Activated CD4-positive, alpha-beta memory T cell treated with anti-CD3 and anti-CD28 coated beads for 36 hours (primary cell): ENCODE measurements at regions not wholly inside any gene's neighbourhood (a gene's known extent, or its start where the extent isn't known, plus 50 kb on each side); places are given as distances from the start of the nearest gene placed in this dataset.

Experiments
- CTCF ChIA-PET: fragments of 350-600 bp; sonication (Branson Sonifier 250); formaldehyde crosslinking; loops from one replicate; lab custom pipeline; 2021; ENCODE audit warnings: antibody characterized with exemption, inconsistent platforms; lab: Charles Lee
- POLR2A ChIA-PET: fragments of 350-600 bp; sonication (Branson Sonifier 250); formaldehyde crosslinking; loops from one replicate; lab custom pipeline; 2021; ENCODE audit warnings: antibody characterized with exemption; lab: Charles Lee
- DNase-seq: peaks from one replicate; pipeline ENCODE4 v3.0.0-alpha.2; 2020
- H3K27ac Mint-ChIP-seq: one replicate; pipeline ENCODE4 v1.8.0; 2021; ENCODE audit warnings: mixed read lengths
- H3K27me3 Mint-ChIP-seq: one replicate; pipeline ENCODE4 v1.8.0; 2021; ENCODE audit warnings: mixed read lengths
- H3K36me3 Mint-ChIP-seq: one replicate; pipeline ENCODE4 v1.8.0; 2021; ENCODE audit warnings: mixed read lengths
- H3K4me1 Mint-ChIP-seq: one replicate; pipeline ENCODE4 v1.8.0; 2021; ENCODE audit warnings: low read depth, mixed read lengths
- H3K4me3 Mint-ChIP-seq: one replicate; pipeline ENCODE4 v1.8.0; 2021; ENCODE audit warnings: mild to moderate bottlenecking, mixed read lengths
- H3K9me3 Mint-ChIP-seq: one replicate; pipeline ENCODE4 v1.8.0; 2021; ENCODE audit warnings: mixed read lengths
- intact Hi-C: fragments of 100-400 bp; cut with micrococcal nuclease; formaldehyde crosslinking; loops from one replicate; pipeline ENCODE4 v1.15.1; 2023

- no peaks in the 10 kb centered on the region for H3K4me1 Mint-ChIP-seq
- no peak for DNase-seq
- H3K27me3 Mint-ChIP-seq: no peaks in the 10 kb centered on the region
- no peaks in the 10 kb centered on the region for H3K36me3 Mint-ChIP-seq
- H3K4me3 Mint-ChIP-seq: no peak overlapping the region
- peaks cover 12% of the 10 kb centered on the region for H3K9me3 Mint-ChIP-seq
- no peak overlapping the region for H3K27ac Mint-ChIP-seq
- POLR2A ChIA-PET: no interaction called here
- CTCF ChIA-PET: interaction anchor here (0.5 kb wide), 1 partner anchor 593 kb away, joined by 3 read pairs; no protein-coding TSS in a partner anchor
- intact Hi-C loops: no loop called here
These were observed 569.8 kb downstream of the TLE1 start for GRCh38 chr9:81119591-81119990.

DNA sequence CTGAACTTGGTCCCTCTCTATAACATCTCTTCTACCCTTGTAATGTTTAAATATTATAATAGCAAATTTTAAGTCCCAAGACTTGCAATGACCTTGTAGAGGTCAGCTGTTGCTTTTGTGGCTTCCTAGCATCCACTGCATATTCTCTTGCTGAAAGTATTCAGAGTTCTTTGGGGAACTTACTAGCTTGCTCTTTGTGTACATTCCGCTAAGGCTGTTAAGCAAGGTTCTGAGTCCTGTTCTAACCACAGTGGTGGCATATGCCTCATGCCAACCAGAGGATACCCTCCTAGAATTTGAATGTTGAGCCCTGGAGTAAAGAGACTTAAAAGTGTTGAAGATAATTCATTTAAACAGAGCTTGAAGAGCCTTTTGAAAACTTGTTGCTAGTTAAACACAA lies 570.9 kb downstream of the TLE1 start:
- Mint-ChIP-seq H3K36me3 (no peaks in the 10 kb centered on the region), H3K4me3 (no peak overlapping the region), H3K9me3 (peaks cover 10% of the 10 kb centered on the region), H3K27me3 (no peaks in the 10 kb centered on the region), H3K27ac (no peak overlapping the region), H3K4me1 (no peaks in the 10 kb centered on the region)
- intact Hi-C loops: no loop called here
- no peak for DNase-seq
- ChIA-PET POLR2A (no interaction called here), CTCF (no interaction called here)

- Mint-ChIP-seq H3K27ac (no peak overlapping the region), H3K36me3 (no peaks in the 10 kb centered on the region), H3K4me3 (no peak overlapping the region), H3K4me1 (no peaks in the 10 kb centered on the region), H3K27me3 (no peaks in the 10 kb centered on the region), H3K9me3 (peaks cover 8% of the 10 kb centered on the region)
- CTCF ChIA-PET: no interaction called here
- POLR2A ChIA-PET: no interaction called here
- DNase-seq: no peak
- intact Hi-C loops: no loop called here
These were observed 572.8 kb downstream of the TLE1 start for GRCh38 chr9:81116340-81117137.

- no peak overlapping the region for H3K4me3 Mint-ChIP-seq
These were observed 575.8 kb downstream of the TLE1 start for GRCh38 chr9:81113453-81114124.

DNA sequence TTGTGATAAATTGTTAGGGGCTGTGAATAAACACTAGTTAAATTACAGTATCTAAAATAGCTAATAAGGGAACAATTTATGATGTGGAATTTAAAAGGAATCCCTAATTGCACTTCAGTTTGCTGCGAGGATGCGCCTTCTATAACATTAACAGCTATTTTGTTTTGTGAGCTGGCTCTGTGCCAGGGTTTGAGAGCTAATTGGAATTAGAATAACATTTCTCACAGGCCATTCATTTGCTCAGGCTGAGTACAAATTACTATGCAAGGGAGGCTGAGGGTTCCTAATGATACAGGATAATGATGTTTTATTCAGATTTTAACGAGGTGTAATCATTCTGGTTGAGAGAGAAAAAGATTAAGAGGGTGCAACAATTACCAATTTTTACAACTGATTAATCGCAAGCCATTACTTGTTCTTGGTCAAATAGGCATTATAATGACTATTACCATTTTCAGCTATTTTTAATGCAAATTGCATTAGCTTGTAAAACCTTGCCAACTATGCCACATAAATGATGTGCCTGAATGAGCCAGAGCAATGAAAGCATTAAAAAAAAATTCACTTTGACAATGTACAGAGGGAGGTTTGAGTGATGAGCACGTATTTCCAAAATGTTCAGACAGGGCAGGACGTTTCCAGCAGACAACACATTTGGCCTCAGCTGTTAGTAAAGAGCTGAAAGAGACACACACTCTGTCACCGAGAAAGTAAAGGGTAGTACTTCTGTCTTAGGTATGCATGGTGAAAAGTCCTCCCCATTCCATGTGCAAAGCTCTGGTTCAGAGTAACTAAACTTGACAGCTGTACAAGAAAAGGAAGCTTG lies 576.5 kb downstream of the TLE1 start:
- Mint-ChIP-seq H3K4me3 (no peak overlapping the region), H3K27me3 (no peaks in the 10 kb centered on the region), H3K4me1 (no peaks in the 10 kb centered on the region), H3K9me3 (peaks cover 2% of the 10 kb centered on the region), H3K27ac (no peak overlapping the region), H3K36me3 (no peaks in the 10 kb centered on the region)
- DNase-seq: no peak
- POLR2A ChIA-PET: no interaction called here
- intact Hi-C loops: no loop called here
- CTCF ChIA-PET: no interaction called here

More at GRCh38 chr9:81113453-81114124, 575.8 kb downstream of the TLE1 start:
- intact Hi-C loops: no loop called here
- Mint-ChIP-seq H3K27ac (no peak overlapping the region), H3K4me1 (no peaks in the 10 kb centered on the region), H3K36me3 (no peaks in the 10 kb centered on the region), H3K9me3 (peaks cover 4% of the 10 kb centered on the region), H3K27me3 (no peaks in the 10 kb centered on the region)
- ChIA-PET CTCF (no interaction called here), POLR2A (no interaction called here)
- DNase-seq: no peak

DNA sequence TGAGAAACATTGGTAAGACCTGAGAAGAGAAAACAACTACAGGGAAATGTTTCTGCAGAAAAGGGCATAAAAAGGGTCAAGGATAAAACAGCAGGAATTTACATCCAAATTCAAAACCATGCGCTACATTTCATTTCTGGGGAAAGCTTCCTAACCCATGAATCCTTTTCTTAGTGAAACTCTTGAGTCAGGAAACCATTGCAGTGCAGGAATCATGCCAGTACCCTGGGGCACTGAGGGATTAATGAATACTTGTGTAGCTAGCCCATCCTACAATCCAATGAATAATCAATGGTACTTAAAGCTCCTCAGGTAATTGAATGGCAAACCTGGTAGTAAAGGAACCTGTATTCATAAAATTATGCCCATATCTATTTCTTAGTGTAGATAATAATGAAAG lies 580.5 kb downstream of the TLE1 start:
- Mint-ChIP-seq H3K36me3 (no peaks in the 10 kb centered on the region), H3K4me1 (no peaks in the 10 kb centered on the region), H3K27me3 (no peaks in the 10 kb centered on the region), H3K9me3 (no peaks in the 10 kb centered on the region), H3K4me3 (no peak overlapping the region), H3K27ac (no peak overlapping the region)
- ChIA-PET CTCF (no interaction called here), POLR2A (no interaction called here)
- intact Hi-C loops: no loop called here
- no peak for DNase-seq

- ChIA-PET POLR2A (no interaction called here), CTCF (no interaction called here)
- H3K27me3 Mint-ChIP-seq: no peaks in the 10 kb centered on the region
- H3K27ac Mint-ChIP-seq: no peak overlapping the region
- intact Hi-C loops: no loop called here
- no peaks in the 10 kb centered on the region for H3K36me3 Mint-ChIP-seq
- DNase-seq: no peak
- H3K4me1 Mint-ChIP-seq: no peaks in the 10 kb centered on the region
- no peak overlapping the region for H3K4me3 Mint-ChIP-seq
- H3K9me3 Mint-ChIP-seq: no peaks in the 10 kb centered on the region
These were observed 581.0 kb downstream of the TLE1 start for GRCh38 chr9:81108391-81108790.

- CTCF ChIA-PET: no interaction called here
- DNase-seq: no peak
- H3K36me3 Mint-ChIP-seq: no peaks in the 10 kb centered on the region
These were observed 585.5 kb downstream of the TLE1 start for GRCh38 chr9:81103597-81104471.

GRCh38 chr9:81097131-81097847 lies 592.1 kb downstream of the TLE1 start:
- no peaks in the 10 kb centered on the region for H3K36me3 Mint-ChIP-seq
- H3K4me1 Mint-ChIP-seq: no peaks in the 10 kb centered on the region
- peaks cover 13% of the 10 kb centered on the region for H3K9me3 Mint-ChIP-seq
- no peak overlapping the region for H3K27ac Mint-ChIP-seq
- no peak overlapping the region for H3K4me3 Mint-ChIP-seq
- DNase-seq: no peak
- no peaks in the 10 kb centered on the region for H3K27me3 Mint-ChIP-seq
- POLR2A ChIA-PET: no interaction called here
- CTCF ChIA-PET: no interaction called here
- intact Hi-C loops: no loop called here

More at GRCh38 chr9:81103597-81104471, 585.5 kb downstream of the TLE1 start:
- POLR2A ChIA-PET: no interaction called here
- Mint-ChIP-seq H3K4me3 (no peak overlapping the region), H3K27me3 (no peaks in the 10 kb centered on the region), H3K4me1 (no peaks in the 10 kb centered on the region), H3K9me3 (peaks cover 8% of the 10 kb centered on the region), H3K27ac (no peak overlapping the region)
- intact Hi-C loops: no loop called here

DNA sequence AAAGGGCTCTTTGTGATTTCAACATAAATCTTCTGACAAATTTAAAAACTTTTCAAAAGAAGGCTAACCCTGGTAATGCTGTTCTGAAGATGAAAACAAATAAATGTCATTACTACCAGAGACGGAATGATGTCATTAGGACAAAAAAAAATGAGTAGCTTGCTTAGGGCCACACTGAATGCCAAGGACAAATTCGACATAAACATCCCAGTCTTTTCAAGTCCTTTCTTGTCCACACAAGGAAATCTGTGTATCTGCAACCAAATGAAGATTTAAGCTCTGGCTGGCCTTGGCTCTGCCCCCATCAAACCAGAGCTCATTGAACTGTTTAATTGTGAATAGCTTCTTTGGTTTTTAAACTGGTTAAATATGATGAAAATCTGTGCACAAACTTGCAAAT lies 592.7 kb downstream of the TLE1 start:
- no peak for DNase-seq
- Mint-ChIP-seq H3K36me3 (no peaks in the 10 kb centered on the region), H3K4me3 (no peak overlapping the region), H3K27me3 (no peaks in the 10 kb centered on the region), H3K4me1 (no peaks in the 10 kb centered on the region), H3K9me3 (peaks cover 13% of the 10 kb centered on the region), H3K27ac (no peak overlapping the region)
- CTCF ChIA-PET: no interaction called here
- POLR2A ChIA-PET: no interaction called here
- intact Hi-C loops: no loop called here

DNA sequence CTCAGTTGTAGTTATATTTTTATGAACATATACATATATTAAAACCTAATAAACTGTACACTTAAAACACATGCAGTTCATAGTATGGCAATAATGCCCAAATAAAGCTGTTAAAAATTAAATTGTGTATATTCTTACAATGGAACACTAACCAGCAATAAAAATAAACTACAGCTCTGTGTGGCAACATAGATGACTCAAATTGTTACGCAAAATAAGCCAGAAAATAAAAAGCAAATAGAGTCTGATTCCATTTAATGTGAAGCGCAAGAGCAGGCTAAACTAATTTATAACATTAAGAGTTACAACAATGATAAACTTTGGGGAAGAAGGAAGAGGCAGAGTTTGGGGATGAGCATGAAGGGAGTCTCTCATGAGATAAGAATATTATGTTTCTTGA lies 597.3 kb downstream of the TLE1 start:
- CTCF ChIA-PET: no interaction called here
- no peak for DNase-seq
- Mint-ChIP-seq H3K4me1 (no peaks in the 10 kb centered on the region), H3K27me3 (no peaks in the 10 kb centered on the region), H3K27ac (no peak overlapping the region), H3K36me3 (no peaks in the 10 kb centered on the region), H3K9me3 (peaks cover 5% of the 10 kb centered on the region), H3K4me3 (no peak overlapping the region)
- intact Hi-C loops: no loop called here
- POLR2A ChIA-PET: no interaction called here
